Gastroesophageal sphincter (tissue), 4 donors: ENCODE measurements at regions not wholly inside any gene's neighbourhood (a gene's known extent, or its start where the extent isn't known, plus 50 kb on each side); places are given as distances from the start of the nearest gene placed in this dataset.

ENCODE experiments used
- ATAC-seq: fragments of 150-250 bp; one replicate; pipeline ENCODE4 v1.9.1; 2016; ENCODE audit warnings: mild to moderate bottlenecking, moderate library complexity
- H3K27ac ChIP-seq, 4 donors: fragments of 200-600 bp; sonication (generic) in 3 of 4; 1 replicate in 3 of 4; 2 replicates in 1 of 4; pipeline ENCODE4 v1.5.1; 2016 to 2019
- H3K27me3 ChIP-seq: fragments of 200-600 bp; sonication (generic); one replicate; pipeline ENCODE4 v1.5.1; 2019
- H3K36me3 ChIP-seq, 2 donors: fragments of 200-600 bp; sonication (generic); one replicate each; pipeline ENCODE4 v1.5.1; 2019; ENCODE audit warnings: control low read depth in 1 of 2
- H3K4me1 ChIP-seq, 3 donors: fragments of 200-600 bp; sonication (generic); 1 replicate in 2 of 3; 2 replicates in 1 of 3; pipeline ENCODE4 v1.5.1; 2016 to 2019; ENCODE audit warnings: control low read depth in 2 of 3
- H3K4me3 ChIP-seq, 2 donors: fragments of 200-600 bp; sonication (generic); one replicate each; pipeline ENCODE4 v1.5.1; 2019; ENCODE audit warnings: mild to moderate bottlenecking in 1 of 2, moderate library complexity in 1 of 2
- H3K9me3 ChIP-seq, 3 donors: fragments of 200-600 bp; sonication (generic); one replicate each; pipeline ENCODE4 v1.5.1; 2017 to 2019; ENCODE audit warnings: control low read depth in 2 of 3
- EP300 ChIP-seq: sonication (generic); formaldehyde crosslinking; IDR thresholded peaks from one replicate; pipeline ENCODE4 v1.6.1; 2017; ENCODE audit warnings: antibody characterized with exemption, mild to moderate bottlenecking
- POLR2A ChIP-seq, 2 donors: fragments of 450-650 bp; IDR thresholded peaks; one replicate each; pipeline ENCODE4 v1.6.1; 2017; ENCODE audit warnings: antibody characterized with exemption in 2 of 2, mild to moderate bottlenecking in 2 of 2, moderate library complexity in 1 of 2
- POLR2AphosphoS5 ChIP-seq: sonication (generic); formaldehyde crosslinking; IDR thresholded peaks from one replicate; pipeline ENCODE4 v1.6.1; 2017; ENCODE audit warnings: antibody characterized with exemption
- WGBS, 2 donors: methylation state at CpG; one replicate each; pipeline ENCODE4 v1.1.5; 2018; ENCODE audit warnings: low coverage in 1 of 2; 5-methylcytosine and 5-hydroxymethylcytosine counted together
- TF ChIP-seq, protein P1 (sequence below), 4 experiments: fragments of 200-600 bp in 2 of 4; fragments of 450-650 bp in 2 of 4; sonication (generic) in 1 of 4; IDR thresholded peaks; one replicate each; pipeline ENCODE4 v1.5.1; 2017 to 2019; ENCODE audit warnings: antibody characterized with exemption in 4 of 4, mild to moderate bottlenecking in 2 of 4, moderate library complexity in 2 of 4

DNA sequence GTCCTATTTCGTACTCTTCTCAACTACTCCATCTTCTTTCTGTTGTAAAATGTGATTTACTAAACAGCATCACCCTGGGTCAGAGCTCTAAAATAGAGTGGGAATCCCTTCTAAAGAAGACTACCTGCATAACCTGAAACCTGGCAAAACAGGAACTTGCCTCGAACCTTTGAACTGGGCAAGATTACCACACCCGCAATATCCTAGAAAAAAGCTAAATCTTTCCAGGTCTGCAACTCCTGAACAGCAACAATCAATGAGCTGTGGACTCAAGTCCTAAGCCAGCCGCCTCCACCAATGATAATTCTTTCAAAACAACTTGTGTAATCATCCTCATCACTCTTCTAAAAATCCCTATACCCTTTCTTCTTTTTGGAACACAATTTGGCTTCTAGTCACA lies 824.2 kb upstream of the COBL start:
- Histone ChIP-seq H3K36me3 (no peaks in the 10 kb centered on the region), H3K27ac (no peak overlapping the region), H3K27me3 (no peaks in the 10 kb centered on the region), H3K9me3 (no peaks in the 10 kb centered on the region), H3K4me1 (no peaks in the 10 kb centered on the region), H3K4me3 (no peak overlapping the region)
- no peak for ATAC-seq
- TF ChIP-seq POLR2AphosphoS5 (no peak), EP300 (no peak), POLR2A (IDR thresholded peaks at IDR 0.05) (no peak)
- TF ChIP-seq, protein P1, sequence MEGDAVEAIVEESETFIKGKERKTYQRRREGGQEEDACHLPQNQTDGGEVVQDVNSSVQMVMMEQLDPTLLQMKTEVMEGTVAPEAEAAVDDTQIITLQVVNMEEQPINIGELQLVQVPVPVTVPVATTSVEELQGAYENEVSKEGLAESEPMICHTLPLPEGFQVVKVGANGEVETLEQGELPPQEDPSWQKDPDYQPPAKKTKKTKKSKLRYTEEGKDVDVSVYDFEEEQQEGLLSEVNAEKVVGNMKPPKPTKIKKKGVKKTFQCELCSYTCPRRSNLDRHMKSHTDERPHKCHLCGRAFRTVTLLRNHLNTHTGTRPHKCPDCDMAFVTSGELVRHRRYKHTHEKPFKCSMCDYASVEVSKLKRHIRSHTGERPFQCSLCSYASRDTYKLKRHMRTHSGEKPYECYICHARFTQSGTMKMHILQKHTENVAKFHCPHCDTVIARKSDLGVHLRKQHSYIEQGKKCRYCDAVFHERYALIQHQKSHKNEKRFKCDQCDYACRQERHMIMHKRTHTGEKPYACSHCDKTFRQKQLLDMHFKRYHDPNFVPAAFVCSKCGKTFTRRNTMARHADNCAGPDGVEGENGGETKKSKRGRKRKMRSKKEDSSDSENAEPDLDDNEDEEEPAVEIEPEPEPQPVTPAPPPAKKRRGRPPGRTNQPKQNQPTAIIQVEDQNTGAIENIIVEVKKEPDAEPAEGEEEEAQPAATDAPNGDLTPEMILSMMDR (IDR thresholded peaks at IDR 0.05): no peak
- WGBS, 2 donors: 76 to 95% methylated on average over 2 to 3 of the region's 4 CpGs

DNA sequence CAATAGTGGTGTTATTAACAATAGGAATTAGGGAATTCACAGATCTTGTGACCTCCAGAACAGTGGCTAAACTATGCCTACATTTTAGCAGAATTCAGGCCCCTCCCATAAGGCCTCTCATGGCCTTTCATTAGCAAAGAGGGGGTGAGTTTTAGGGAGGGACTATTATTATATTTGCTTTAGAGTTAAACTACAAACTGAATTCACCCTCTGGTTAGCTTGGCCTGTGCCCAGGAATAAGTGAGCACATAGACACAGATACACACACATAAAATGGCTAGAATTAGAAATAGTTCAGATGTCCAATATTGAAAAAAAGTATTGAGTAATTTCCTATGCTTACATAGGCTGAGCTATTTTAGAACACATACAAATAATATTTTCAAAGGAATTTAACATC lies 818.8 kb upstream of the COBL start:
- no peak for ATAC-seq
- Histone ChIP-seq H3K9me3 (no peaks in the 10 kb centered on the region), H3K36me3 (no peaks in the 10 kb centered on the region), H3K27me3 (no peaks in the 10 kb centered on the region), H3K4me3 (no peak overlapping the region), H3K27ac (no peak overlapping the region), H3K4me1 (no peaks in the 10 kb centered on the region)
- TF ChIP-seq, protein P1 (IDR thresholded peaks at IDR 0.05): no peak
- no peak for TF ChIP-seq POLR2AphosphoS5
- no peak for TF ChIP-seq EP300
- no peak for TF ChIP-seq POLR2A (IDR thresholded peaks at IDR 0.05)

DNA sequence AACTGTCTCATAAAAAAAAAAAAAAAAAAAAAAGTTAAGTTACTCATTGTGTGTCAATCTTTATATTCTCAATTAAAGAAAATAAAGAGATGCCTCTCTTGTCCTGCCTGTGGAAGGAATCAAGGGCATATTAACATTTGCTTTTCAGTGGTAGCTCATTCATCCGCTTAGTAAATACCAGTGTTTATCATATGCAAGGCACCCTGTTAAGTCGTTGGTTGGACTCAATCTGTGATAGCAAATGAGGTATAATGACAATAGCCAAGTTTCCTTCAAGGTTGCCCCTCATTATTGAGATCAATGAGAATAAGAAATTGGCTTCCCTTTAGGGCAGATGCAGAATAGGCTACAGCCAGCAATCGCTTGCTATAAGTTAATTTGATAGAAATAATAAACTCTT lies 812.7 kb upstream of the COBL start:
- H3K9me3 ChIP-seq: no peaks in the 10 kb centered on the region
- no peaks in the 10 kb centered on the region for H3K4me1 ChIP-seq
- ATAC-seq: no peak
- no peak overlapping the region for H3K27ac ChIP-seq
- H3K4me3 ChIP-seq: no peak overlapping the region
- WGBS, 2 donors: 70 to 79% methylated on average over 3 of the region's 3 CpGs
- no peaks in the 10 kb centered on the region for H3K27me3 ChIP-seq
- no peaks in the 10 kb centered on the region for H3K36me3 ChIP-seq
- no peak for TF ChIP-seq EP300
- TF ChIP-seq POLR2A (IDR thresholded peaks at IDR 0.05): no peak
- no peak for TF ChIP-seq POLR2AphosphoS5
- TF ChIP-seq, protein P1 (IDR thresholded peaks at IDR 0.05): no peak

- Histone ChIP-seq H3K4me1 (no peaks in the 10 kb centered on the region), H3K36me3 (no peaks in the 10 kb centered on the region), H3K4me3 (no peak overlapping the region), H3K27me3 (no peaks in the 10 kb centered on the region), H3K9me3 (no peaks in the 10 kb centered on the region), H3K27ac (no peak overlapping the region)
- 44 to 64% methylated on average over 2 to 3 of the region's 3 CpGs for WGBS, 2 donors
- no peak for TF ChIP-seq POLR2AphosphoS5
- TF ChIP-seq, protein P1 (IDR thresholded peaks at IDR 0.05): no peak
- no peak for ATAC-seq
Measured at GRCh38 chr7:52120912-52121311, 804.3 kb upstream of the COBL start.

GRCh38 chr7:52119537-52119936 lies 802.9 kb upstream of the COBL start:
- Histone ChIP-seq H3K27ac (no peak overlapping the region), H3K4me3 (no peak overlapping the region), H3K4me1 (no peaks in the 10 kb centered on the region), H3K36me3 (no peaks in the 10 kb centered on the region), H3K9me3 (no peaks in the 10 kb centered on the region), H3K27me3 (no peaks in the 10 kb centered on the region)
- 23 to 25% methylated on average over 2 of the region's 2 CpGs for WGBS, 2 donors
- TF ChIP-seq, protein P1 (IDR thresholded peaks at IDR 0.05): no peak
- TF ChIP-seq POLR2AphosphoS5 (no peak), POLR2A (IDR thresholded peaks at IDR 0.05) (no peak), EP300 (no peak)
- no peak for ATAC-seq
